ENCODE measurements at regions not wholly inside any gene's neighbourhood (a gene's known extent, or its start where the extent isn't known, plus 50 kb on each side); places are given as distances from the start of the nearest gene placed in this dataset.

DNA sequence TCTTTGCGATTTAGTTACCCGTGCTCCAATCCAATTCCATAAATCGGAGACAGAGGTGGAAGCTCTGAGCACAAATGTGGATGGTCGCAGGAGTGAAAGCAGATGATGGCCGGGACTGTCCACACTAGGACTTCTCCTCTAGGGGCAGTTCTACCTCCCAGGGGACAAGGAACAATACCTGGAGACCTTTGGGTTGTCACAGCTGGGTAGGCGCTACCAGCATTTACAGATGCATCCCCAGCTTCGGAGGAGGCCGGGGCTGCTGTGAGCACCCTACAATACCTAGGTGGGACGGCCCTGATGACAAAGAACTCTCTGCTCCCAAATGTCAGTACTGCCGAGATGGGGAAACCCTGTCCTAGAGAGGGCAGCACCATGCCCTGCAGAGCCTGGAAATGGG is 195.9 kb upstream of the CDH4 start:
- Histone ChIP-seq H2AFZ (ENCODE audit: low read depth, low read length) (no peak overlapping the region), H3K4me2 (ENCODE audit: low read length) (no peak overlapping the region), H3K9me3 (ENCODE audit: insufficient read depth, low read depth, low read length) (no peaks in the 10 kb centered on the region), H3K4me3 (ENCODE audit: insufficient read depth, low read depth, low read length) (no peak overlapping the region), H3K4me1 (ENCODE audit: insufficient read depth, low read length) (no peaks in the 10 kb centered on the region), H3K27me3 (ENCODE audit: insufficient read depth, low read length) (no peaks in the 10 kb centered on the region), H3K36me3 (ENCODE audit: insufficient read depth, low read length) (no peaks in the 10 kb centered on the region), H3K9ac (ENCODE audit: low read length) (no peak overlapping the region), H3K79me2 (ENCODE audit: insufficient read depth, low read length) (no peaks in the 10 kb centered on the region), H3K27ac (ENCODE audit: low read depth, low read length) (no peak overlapping the region), H4K20me1 (ENCODE audit: insufficient read depth, low read length) (no peaks in the 10 kb centered on the region)
- Mint-ChIP-seq H3K36me3 (ENCODE audit: low read depth, unreplicated experiment) (no peaks in the 10 kb centered on the region), H3K9me3 (ENCODE audit: unreplicated experiment) (peaks cover 6% of the 10 kb centered on the region), H3K27me3 (ENCODE audit: low read depth, unreplicated experiment) (peaks cover 63% of the 10 kb centered on the region), H3K4me3 (ENCODE audit: unreplicated experiment) (no peak overlapping the region), H3K27ac (ENCODE audit: unreplicated experiment) (no peak overlapping the region), H3K4me1 (ENCODE audit: low read depth, unreplicated experiment) (no peaks in the 10 kb centered on the region)
- FAIRE-seq = no peak
- no peak for DNase-seq (ENCODE audit: low read depth)
- TF ChIP-seq, protein P1, sequence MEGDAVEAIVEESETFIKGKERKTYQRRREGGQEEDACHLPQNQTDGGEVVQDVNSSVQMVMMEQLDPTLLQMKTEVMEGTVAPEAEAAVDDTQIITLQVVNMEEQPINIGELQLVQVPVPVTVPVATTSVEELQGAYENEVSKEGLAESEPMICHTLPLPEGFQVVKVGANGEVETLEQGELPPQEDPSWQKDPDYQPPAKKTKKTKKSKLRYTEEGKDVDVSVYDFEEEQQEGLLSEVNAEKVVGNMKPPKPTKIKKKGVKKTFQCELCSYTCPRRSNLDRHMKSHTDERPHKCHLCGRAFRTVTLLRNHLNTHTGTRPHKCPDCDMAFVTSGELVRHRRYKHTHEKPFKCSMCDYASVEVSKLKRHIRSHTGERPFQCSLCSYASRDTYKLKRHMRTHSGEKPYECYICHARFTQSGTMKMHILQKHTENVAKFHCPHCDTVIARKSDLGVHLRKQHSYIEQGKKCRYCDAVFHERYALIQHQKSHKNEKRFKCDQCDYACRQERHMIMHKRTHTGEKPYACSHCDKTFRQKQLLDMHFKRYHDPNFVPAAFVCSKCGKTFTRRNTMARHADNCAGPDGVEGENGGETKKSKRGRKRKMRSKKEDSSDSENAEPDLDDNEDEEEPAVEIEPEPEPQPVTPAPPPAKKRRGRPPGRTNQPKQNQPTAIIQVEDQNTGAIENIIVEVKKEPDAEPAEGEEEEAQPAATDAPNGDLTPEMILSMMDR (IDR thresholded peaks at IDR 0.05; ENCODE audit: insufficient read depth, low read depth, low read length) = no peak
- no peak for TF ChIP-seq EZH2 (IDR thresholded peaks at IDR 0.05; ENCODE audit: insufficient read depth, low read length)

DNA sequence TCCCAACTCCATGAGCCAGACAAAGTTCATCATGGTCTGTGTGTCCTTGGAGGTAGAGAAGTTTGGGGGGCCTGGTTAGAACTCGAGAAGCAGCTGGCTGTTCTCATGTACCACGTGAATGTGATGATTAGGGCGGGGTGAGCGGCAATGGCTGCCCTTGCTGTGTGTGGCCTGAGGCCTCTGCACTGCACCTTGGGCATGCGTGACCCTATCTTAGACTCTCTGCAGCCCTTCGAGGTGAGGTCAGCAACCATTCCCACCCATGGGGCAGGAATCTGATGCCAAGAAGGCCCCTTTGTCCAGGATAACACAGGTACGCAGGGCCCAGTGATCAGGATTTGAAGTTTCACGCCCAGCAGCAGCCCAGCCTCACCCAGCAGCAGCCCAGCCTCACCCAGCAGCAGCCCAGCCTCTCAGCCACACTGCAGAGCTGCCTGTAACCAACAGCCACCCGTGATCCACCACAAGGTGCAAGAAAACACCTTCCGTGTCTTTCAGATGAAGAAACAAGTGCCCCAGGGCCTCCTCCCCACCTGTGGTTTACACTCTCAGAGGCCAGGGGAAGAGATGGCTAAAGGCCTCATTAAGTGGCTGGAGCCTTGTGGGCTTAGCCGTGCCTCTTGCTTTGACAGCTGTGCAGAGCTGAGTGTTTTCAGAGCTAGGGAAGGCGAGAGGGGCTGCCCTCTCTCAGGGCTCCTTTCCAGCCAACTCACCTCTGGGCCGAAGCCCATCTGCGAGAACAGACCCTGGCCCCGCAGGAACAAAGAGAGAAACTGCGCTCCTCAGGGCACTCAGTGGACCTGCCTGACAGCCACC is 195.2 kb upstream of the CDH4 start:
- Mint-ChIP-seq H3K27ac (ENCODE audit: unreplicated experiment) (no peak overlapping the region), H3K27me3 (ENCODE audit: low read depth, unreplicated experiment) (peaks cover 65% of the 10 kb centered on the region), H3K36me3 (ENCODE audit: low read depth, unreplicated experiment) (no peaks in the 10 kb centered on the region), H3K4me1 (ENCODE audit: low read depth, unreplicated experiment) (no peaks in the 10 kb centered on the region), H3K4me3 (ENCODE audit: unreplicated experiment) (no peak overlapping the region), H3K9me3 (ENCODE audit: unreplicated experiment) (peaks cover 6% of the 10 kb centered on the region)
- Histone ChIP-seq H3K4me3 (ENCODE audit: insufficient read depth, low read depth, low read length) (no peak overlapping the region), H3K4me1 (ENCODE audit: insufficient read depth, low read length) (no peaks in the 10 kb centered on the region), H3K9me3 (ENCODE audit: insufficient read depth, low read depth, low read length) (no peaks in the 10 kb centered on the region), H2AFZ (ENCODE audit: low read depth, low read length) (no peak overlapping the region), H3K27ac (ENCODE audit: low read depth, low read length) (no peak overlapping the region), H3K79me2 (ENCODE audit: insufficient read depth, low read length) (no peaks in the 10 kb centered on the region), H4K20me1 (ENCODE audit: insufficient read depth, low read length) (no peaks in the 10 kb centered on the region), H3K4me2 (ENCODE audit: low read length) (no peak overlapping the region), H3K9ac (ENCODE audit: low read length) (no peak overlapping the region), H3K27me3 (ENCODE audit: insufficient read depth, low read length) (no peaks in the 10 kb centered on the region), H3K36me3 (ENCODE audit: insufficient read depth, low read length) (no peaks in the 10 kb centered on the region)
- no peak for FAIRE-seq
- no peak for DNase-seq (ENCODE audit: low read depth)
- no peak for TF ChIP-seq EZH2 (IDR thresholded peaks at IDR 0.05; ENCODE audit: insufficient read depth, low read length)
- TF ChIP-seq, protein P1 (IDR thresholded peaks at IDR 0.05; ENCODE audit: insufficient read depth, low read depth, low read length) = no peak

DNA sequence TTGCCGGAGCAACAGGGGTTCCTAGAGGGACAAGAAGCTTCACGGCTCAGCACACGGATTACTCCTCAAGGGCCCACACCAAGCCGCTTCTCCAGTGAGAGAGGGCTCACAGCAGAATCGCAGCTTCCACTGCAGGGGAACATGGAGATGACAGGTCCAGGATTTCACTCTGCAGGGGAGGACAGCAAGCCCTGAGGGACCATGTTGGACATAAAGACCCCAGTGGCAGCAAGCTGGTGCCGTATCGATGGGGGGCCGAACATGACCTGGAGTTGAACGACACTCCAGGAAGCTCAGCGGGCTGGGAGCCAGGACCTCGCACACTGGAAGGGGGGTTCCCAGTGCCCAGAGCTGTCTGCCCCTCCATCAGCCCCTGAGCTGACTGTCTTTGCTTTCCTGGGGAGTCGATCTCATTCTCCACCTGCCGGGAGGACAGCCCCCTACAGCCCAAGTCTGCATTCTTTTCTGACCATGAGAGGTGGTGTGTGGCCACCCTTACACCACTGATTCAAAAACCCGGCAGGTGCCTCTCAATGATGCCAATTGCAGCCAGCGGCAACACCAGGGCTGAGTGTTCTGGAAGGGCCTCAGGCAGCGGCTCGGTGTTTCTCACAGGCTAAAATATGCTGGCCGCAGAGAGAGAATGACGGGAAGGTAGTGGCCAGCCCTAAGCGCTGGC is 194.5 kb upstream of the CDH4 start:
- DNase-seq (ENCODE audit: low read depth) = no peak
- Mint-ChIP-seq H3K27me3 (ENCODE audit: low read depth, unreplicated experiment) (peaks cover 60% of the 10 kb centered on the region), H3K36me3 (ENCODE audit: low read depth, unreplicated experiment) (no peaks in the 10 kb centered on the region), H3K27ac (ENCODE audit: unreplicated experiment) (no peak overlapping the region), H3K4me1 (ENCODE audit: low read depth, unreplicated experiment) (no peaks in the 10 kb centered on the region), H3K4me3 (ENCODE audit: unreplicated experiment) (no peak overlapping the region), H3K9me3 (ENCODE audit: unreplicated experiment) (peaks cover 7% of the 10 kb centered on the region)
- Histone ChIP-seq H2AFZ (ENCODE audit: low read depth, low read length) (no peak overlapping the region), H4K20me1 (ENCODE audit: insufficient read depth, low read length) (no peaks in the 10 kb centered on the region), H3K4me2 (ENCODE audit: low read length) (no peak overlapping the region), H3K27ac (ENCODE audit: low read depth, low read length) (no peak overlapping the region), H3K36me3 (ENCODE audit: insufficient read depth, low read length) (no peaks in the 10 kb centered on the region), H3K9ac (ENCODE audit: low read length) (no peak overlapping the region), H3K27me3 (ENCODE audit: insufficient read depth, low read length) (no peaks in the 10 kb centered on the region), H3K4me1 (ENCODE audit: insufficient read depth, low read length) (no peaks in the 10 kb centered on the region), H3K4me3 (ENCODE audit: insufficient read depth, low read depth, low read length) (no peak overlapping the region), H3K79me2 (ENCODE audit: insufficient read depth, low read length) (no peaks in the 10 kb centered on the region), H3K9me3 (ENCODE audit: insufficient read depth, low read depth, low read length) (no peaks in the 10 kb centered on the region)
- TF ChIP-seq, protein P1 (IDR thresholded peaks at IDR 0.05; ENCODE audit: insufficient read depth, low read depth, low read length) = no peak
- no peak for FAIRE-seq

Measured in astrocyte (in vitro differentiated cells and primary cell).